ENCODE measurements at regions not wholly inside any gene's neighbourhood (a gene's known extent, or its start where the extent isn't known, plus 50 kb on each side); places are given as distances from the start of the nearest gene placed in this dataset.
"Not testable (repeated sequence)": the region's sequence is repeated elsewhere in the genome, so short reads cannot be mapped to it uniquely, and the experiment has no call there.

- Histone ChIP-seq H3K9ac (no peak overlapping the region), H3K27ac (no peak overlapping the region), H3K79me2 (no peaks in the 10 kb centered on the region), H3K4me3 (ENCODE audit: low read depth, low read length) (no peak overlapping the region), H3K27me3 (ENCODE audit: control insufficient read depth, insufficient read depth, low read length) (no peaks in the 10 kb centered on the region), H3K36me3 (ENCODE audit: control insufficient read depth, insufficient read depth, low read length) (no peaks in the 10 kb centered on the region), H3K9me3 (ENCODE audit: control insufficient read depth, low read length) (no peaks in the 10 kb centered on the region), H2AFZ (no peak overlapping the region), H3K4me1 (no peaks in the 10 kb centered on the region), H3K4me2 (ENCODE audit: low read length) (no peak overlapping the region)
- TF ChIP-seq, protein P1, sequence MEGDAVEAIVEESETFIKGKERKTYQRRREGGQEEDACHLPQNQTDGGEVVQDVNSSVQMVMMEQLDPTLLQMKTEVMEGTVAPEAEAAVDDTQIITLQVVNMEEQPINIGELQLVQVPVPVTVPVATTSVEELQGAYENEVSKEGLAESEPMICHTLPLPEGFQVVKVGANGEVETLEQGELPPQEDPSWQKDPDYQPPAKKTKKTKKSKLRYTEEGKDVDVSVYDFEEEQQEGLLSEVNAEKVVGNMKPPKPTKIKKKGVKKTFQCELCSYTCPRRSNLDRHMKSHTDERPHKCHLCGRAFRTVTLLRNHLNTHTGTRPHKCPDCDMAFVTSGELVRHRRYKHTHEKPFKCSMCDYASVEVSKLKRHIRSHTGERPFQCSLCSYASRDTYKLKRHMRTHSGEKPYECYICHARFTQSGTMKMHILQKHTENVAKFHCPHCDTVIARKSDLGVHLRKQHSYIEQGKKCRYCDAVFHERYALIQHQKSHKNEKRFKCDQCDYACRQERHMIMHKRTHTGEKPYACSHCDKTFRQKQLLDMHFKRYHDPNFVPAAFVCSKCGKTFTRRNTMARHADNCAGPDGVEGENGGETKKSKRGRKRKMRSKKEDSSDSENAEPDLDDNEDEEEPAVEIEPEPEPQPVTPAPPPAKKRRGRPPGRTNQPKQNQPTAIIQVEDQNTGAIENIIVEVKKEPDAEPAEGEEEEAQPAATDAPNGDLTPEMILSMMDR (IDR thresholded peaks at IDR 0.05), result no peak
These were observed 190.1 kb downstream of the ESM1 start for GRCh38 chr5:54795284-54795683.

GRCh38 chr5:54794135-54794975 lies 191.0 kb downstream of the ESM1 start:
- Histone ChIP-seq H3K4me1 (no peaks in the 10 kb centered on the region), H3K9ac (no peak overlapping the region), H3K79me2 (no peaks in the 10 kb centered on the region), H3K9me3 (ENCODE audit: control insufficient read depth, low read length) (no peaks in the 10 kb centered on the region), H2AFZ (no peak overlapping the region), H3K4me3 (ENCODE audit: low read depth, low read length) (no peak overlapping the region), H3K4me2 (ENCODE audit: low read length) (no peak overlapping the region), H3K27ac (no peak overlapping the region), H3K27me3 (ENCODE audit: control insufficient read depth, insufficient read depth, low read length) (no peaks in the 10 kb centered on the region), H3K36me3 (ENCODE audit: control insufficient read depth, insufficient read depth, low read length) (no peaks in the 10 kb centered on the region)
- TF ChIP-seq, protein P1 (IDR thresholded peaks at IDR 0.05), result no peak

GRCh38 chr5:54793468-54794134 lies 191.8 kb downstream of the ESM1 start:
- TF ChIP-seq, protein P1 (IDR thresholded peaks at IDR 0.05), result no peak
- no peaks in the 10 kb centered on the region for H3K9me3 ChIP-seq (ENCODE audit: control insufficient read depth, low read length)
- H3K4me1 ChIP-seq, result no peaks in the 10 kb centered on the region
- H3K4me3 ChIP-seq (ENCODE audit: low read depth, low read length), result no peak overlapping the region
- H3K27me3 ChIP-seq (ENCODE audit: control insufficient read depth, insufficient read depth, low read length), result no peaks in the 10 kb centered on the region
- no peak overlapping the region for H3K9ac ChIP-seq
- H3K79me2 ChIP-seq, result no peaks in the 10 kb centered on the region
- no peak overlapping the region for H3K4me2 ChIP-seq (ENCODE audit: low read length)
- no peaks in the 10 kb centered on the region for H3K36me3 ChIP-seq (ENCODE audit: control insufficient read depth, insufficient read depth, low read length)
- no peak overlapping the region for H3K27ac ChIP-seq
- H2AFZ ChIP-seq, result no peak overlapping the region

GRCh38 chr5:54792611-54793404 lies 192.6 kb downstream of the ESM1 start:
- H3K27ac ChIP-seq, result no peak overlapping the region
- no peak overlapping the region for H3K9ac ChIP-seq
- no peaks in the 10 kb centered on the region for H3K9me3 ChIP-seq (ENCODE audit: control insufficient read depth, low read length)
- no peak overlapping the region for H3K4me2 ChIP-seq (ENCODE audit: low read length)
- no peak overlapping the region for H3K4me3 ChIP-seq (ENCODE audit: low read depth, low read length)
- no peaks in the 10 kb centered on the region for H3K36me3 ChIP-seq (ENCODE audit: control insufficient read depth, insufficient read depth, low read length)
- no peaks in the 10 kb centered on the region for H3K27me3 ChIP-seq (ENCODE audit: control insufficient read depth, insufficient read depth, low read length)
- H2AFZ ChIP-seq, result no peak overlapping the region
- H3K4me1 ChIP-seq, result no peaks in the 10 kb centered on the region
- TF ChIP-seq, protein P1 (IDR thresholded peaks at IDR 0.05), result no peak
- no peaks in the 10 kb centered on the region for H3K79me2 ChIP-seq

DNA sequence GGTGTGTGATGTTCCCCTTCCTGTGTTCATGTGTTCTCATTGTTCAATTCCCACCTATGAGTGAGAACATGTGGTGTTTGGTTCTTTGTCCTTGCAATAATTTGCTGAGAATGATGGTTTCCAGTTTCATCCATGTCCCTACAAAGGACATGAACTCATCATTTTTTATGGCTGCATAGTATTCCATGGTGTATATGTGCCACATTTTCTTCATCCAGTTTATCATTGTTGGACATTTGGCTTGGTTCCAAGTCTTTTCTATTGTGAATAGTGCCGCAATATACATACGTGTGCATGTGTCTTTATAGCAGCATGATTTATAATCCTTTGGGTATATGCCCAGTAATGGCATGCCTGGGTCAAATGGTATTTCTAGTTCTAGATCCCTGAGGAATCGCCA lies 197.5 kb downstream of the ESM1 start:
- not testable (repeated sequence) for H3K27ac ChIP-seq; H3K27me3 ChIP-seq (ENCODE audit: control insufficient read depth, insufficient read depth, low read length)

More for the DNA sequence above, 197.5 kb downstream of the ESM1 start:
- not testable (repeated sequence) for H2AFZ ChIP-seq; H3K36me3 ChIP-seq (ENCODE audit: control insufficient read depth, insufficient read depth, low read length); H3K9ac ChIP-seq; H3K4me1 ChIP-seq; H3K9me3 ChIP-seq (ENCODE audit: control insufficient read depth, low read length); H3K4me3 ChIP-seq (ENCODE audit: low read depth, low read length); H3K4me2 ChIP-seq (ENCODE audit: low read length); H3K79me2 ChIP-seq
